GM18498 (cell line): ENCODE measurements at regions not wholly inside any gene's neighbourhood (a gene's known extent, or its start where the extent isn't known, plus 50 kb on each side); places are given as distances from the start of the nearest gene placed in this dataset.
"Not testable (repeated sequence)": the region's sequence is repeated elsewhere in the genome, so short reads cannot be mapped to it uniquely, and the experiment has no call there.

Experiments used
- ATAC-seq: cut with Tn5 transposase; IDR thresholded peaks from one replicate; pipeline ENCODE4 v1.9.1; 2021; ENCODE audit warnings: mild to moderate bottlenecking, moderate library complexity; ENCODE audit not compliant: unreplicated experiment

GRCh38 chr2:241981076-241981700 is 111.7 kb downstream of the RTP5 start:
- ATAC-seq, result no peak

GRCh38 chr2:241982706-241983570 is 113.4 kb downstream of the RTP5 start:
- no peak for ATAC-seq

DNA sequence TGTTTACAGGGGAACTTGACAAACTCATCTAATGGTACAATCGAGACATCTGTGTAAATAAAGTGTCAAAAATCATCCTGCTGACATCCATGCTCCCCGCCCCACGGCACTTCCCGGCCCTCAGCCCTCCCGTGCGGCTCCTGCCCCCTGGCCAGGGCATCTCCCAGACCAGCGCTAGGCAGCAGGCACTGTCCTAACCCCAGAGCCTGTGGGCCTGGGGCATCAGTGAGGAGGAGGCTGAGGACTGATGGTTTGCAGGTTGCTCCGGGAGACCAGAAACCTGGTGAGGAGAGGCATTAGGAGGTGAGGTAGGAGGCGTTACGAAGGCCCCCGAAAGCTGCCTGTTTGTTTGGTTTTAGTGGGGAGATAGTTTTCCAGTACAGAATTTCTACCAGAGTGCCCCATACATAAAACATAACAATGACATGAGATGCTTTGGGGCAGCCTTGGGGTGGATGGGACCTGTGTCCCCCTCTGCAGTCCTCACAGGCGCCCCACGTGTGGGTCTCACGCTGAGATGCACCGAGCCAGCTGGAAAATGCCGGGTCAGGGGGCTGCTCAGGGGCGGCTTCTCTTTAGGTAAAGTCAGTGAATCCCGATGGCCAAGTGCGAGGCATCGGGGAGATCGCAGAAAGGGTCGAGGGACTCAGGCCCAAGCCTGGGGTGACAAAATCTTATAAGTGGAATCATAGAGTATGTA is 114.2 kb downstream of the RTP5 start:
- ATAC-seq, result no peak

- no peak for ATAC-seq
Observed at GRCh38 chr2:241984271-241984655, 114.7 kb downstream of the RTP5 start.

DNA sequence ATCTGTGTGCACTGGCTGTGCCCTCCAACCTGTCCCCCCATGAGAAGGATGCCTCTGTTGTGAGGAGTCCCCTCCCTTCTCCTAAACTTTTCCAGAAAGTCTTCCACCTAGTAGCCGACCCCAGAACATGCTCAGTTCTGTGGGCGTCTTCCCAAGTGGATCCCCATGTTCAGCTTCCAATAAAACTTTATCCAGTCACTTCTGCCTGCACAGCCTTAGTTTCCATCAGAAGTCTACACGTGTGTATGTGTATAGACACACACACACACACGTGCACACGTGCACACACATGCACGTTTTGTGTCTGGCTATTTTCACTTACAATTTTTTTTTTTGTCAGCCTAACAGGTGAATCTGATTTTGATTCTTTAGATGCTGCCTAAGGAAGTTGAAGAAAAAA is 115.1 kb downstream of the RTP5 start:
- no peak for ATAC-seq

DNA sequence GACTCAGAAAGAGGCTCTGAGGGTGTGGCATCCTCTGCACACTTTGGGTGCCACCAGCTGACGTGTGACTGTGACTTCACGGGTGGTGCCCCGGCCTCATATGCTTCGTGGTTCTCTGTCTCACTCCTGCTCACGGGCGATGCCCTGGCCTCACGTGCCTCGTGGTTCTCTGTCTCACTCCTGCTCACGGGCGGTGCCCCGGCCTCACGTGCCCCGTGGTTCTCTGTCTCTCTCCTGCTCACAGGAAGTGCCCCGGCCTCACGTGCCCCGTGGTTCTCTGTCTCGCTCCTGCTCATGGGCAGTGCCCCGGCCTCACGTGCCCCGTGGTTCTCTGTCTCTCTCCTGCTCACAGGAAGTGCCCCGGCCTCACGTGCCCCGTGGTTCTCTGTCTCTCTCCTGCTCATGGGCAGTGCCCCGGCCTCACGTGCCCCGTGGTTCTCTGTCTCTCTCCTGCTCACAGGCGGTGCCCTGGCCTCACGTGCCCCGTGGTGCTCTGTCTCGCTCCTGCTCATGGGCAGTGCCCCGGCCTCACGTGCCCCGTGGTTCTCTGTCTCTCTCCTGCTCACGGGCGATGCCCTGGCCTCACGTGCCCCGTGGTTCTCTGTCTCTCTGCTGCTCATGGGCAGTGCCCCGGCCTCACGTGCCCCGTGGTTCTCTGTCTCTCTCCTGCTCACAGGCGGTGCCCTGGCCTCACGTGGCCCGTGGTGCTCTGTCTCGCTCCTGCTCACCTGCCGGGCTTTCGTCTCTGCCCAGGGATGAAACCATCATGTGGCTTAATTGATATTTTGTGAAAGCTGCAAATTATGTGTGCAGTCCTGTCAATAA is 115.8 kb downstream of the RTP5 start:
- ATAC-seq, result not testable (repeated sequence)

DNA sequence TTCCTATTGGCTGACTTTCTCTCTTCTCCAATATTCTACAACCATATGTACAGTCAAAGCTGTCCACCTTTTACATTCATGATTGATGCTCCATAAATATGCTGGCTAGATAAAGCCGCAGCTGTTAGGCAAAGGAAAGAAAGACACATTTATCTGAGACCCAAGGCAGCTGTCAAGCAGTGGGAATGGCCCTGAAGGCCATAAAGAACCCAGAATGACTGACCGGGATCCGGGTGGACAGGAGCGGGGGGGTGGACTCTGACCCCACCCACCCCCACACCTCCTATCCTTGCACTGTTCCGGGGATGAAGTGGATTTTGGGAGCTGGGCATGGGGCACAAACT is 116.4 kb downstream of the RTP5 start:
- ATAC-seq, result no peak

DNA sequence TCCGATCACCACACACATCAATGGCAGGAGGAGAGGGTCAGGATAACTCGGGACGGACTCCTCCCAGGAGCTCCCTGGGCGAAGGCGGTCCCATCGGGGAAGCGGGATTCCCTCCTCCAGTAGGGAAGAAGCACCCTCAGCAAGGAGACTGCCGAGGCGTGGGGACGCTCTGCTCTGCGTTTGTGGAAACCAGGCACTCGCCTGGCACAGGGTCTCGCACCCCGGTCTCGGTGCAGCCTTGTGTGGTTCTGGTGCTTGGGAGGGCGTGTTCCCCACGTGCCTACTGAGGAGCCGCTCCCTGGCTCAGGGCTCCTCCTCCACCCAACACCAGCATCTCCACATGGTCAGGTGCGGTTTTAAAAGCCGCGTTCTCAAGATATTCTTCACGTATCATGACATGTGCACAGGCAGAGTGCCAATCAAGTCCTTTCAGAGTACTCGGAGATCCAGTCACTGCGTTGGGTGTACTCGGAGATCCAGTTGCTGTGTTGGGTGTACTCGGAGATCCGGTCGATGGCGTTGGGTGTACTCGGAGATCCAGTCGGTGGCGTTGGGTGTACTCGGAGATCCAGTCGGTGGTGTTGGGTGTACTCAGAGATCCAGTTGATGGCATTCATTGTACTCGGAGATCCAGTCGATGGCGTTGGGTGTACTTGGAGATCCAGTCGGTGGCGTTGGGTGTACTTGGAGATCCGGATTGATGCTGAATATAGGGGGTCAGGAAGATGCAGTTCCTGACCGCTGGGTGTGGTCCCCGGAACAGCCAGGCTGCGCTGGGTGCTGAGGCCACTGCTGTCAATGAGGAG is 117.5 kb downstream of the RTP5 start:
- ATAC-seq, result no peak

DNA sequence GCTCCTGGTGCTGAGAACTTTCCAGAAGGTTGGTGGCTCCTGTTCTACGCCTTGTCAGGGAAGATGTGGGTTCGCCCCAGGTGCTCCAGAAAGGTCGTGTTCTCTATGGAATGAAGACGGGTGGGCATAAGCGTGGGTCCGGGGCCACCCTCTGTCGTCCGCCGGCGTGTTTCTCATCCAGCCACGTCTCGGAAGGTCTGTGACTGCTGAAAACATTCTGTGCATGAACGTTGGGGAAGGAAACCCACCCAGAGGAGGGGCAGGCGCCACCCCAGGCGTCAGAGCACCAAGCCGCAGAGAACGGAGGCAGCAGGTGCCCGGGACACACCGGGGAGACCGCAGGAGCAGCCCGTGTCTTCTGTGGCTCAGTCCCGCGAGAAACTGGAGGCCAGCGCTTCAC is 118.2 kb downstream of the RTP5 start:
- no peak for ATAC-seq

DNA sequence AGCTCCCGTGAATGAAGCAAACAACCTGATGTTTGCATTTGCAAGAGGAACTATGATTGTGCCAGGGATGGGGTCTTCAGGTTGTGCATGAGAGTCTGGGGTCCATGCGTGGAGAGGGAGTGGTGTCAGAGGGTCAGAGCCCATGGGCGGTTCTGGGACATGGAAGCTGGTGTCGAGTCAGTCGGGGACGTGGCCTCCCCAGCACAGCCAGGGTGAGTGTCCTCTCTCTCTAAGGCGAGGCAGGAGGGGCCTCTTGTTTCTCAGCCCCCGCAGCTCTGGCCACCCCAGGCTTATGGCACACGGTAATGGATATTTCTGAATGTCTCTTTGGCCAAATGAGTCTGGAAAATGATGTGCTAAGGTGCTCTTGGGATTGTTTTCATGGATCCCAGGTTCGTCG is 118.6 kb downstream of the RTP5 start:
- no peak for ATAC-seq

DNA sequence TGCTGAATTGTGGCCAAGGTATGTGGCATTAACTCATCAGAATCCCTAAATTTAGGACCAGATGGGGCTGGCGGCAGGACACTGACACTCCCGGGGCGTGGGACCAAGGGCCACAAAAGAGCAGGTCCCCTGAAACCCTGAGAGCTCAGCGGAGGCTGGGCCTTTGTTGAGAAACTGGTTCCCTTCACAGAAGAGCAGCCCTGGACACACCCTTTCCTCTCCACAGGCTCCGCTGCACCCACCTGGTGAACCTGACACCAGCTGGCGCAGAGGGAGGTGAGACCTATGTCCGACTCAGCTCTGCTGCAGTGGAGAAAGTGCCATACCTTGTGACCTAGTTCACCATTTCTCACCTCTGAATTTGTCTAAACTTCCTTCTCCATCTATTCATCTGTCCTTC is 119.5 kb downstream of the RTP5 start:
- no peak for ATAC-seq

- ATAC-seq, result no peak
Observed at GRCh38 chr2:241990466-241990865, 120.9 kb downstream of the RTP5 start.

DNA sequence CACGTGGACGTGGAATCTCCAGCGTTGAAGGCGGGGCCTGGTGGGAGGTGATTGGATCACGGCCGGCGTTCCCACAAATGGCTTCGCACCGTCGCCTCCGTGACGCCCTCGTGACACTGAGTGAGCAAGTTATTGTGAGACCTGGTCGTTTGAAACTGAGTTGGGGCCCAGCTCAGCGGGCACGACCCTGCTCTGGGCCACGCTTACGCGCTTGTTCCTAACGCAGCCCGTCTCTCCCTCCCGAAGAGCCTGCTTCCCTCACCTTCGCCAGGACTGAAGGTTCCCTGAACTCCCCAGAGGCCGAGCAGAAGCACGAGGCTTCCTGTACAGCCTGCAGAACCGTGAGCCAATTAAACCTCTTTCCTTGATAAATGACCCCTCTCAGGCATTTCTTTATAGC is 121.8 kb downstream of the RTP5 start:
- ATAC-seq, result no peak

DNA sequence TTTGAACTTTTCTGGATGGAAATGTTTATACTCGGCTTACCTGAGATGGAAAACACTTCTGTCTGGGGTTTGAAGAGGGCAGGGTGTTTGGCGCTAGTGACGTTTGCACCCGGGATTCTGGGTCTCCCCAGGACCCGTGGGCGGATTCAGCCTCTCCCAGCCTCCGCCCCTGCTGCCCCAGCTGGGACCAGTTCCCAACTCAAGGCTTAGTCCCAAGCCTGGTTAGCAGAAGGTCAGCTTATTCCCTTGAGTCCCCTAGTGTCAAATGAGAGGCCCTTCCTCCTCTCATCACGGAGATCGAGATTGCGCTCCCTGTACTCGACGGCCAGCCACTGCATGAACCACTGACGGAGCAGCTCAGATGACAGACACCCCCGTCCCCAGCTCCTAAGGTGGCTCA is 123.2 kb downstream of the RTP5 start:
- ATAC-seq, result no peak

DNA sequence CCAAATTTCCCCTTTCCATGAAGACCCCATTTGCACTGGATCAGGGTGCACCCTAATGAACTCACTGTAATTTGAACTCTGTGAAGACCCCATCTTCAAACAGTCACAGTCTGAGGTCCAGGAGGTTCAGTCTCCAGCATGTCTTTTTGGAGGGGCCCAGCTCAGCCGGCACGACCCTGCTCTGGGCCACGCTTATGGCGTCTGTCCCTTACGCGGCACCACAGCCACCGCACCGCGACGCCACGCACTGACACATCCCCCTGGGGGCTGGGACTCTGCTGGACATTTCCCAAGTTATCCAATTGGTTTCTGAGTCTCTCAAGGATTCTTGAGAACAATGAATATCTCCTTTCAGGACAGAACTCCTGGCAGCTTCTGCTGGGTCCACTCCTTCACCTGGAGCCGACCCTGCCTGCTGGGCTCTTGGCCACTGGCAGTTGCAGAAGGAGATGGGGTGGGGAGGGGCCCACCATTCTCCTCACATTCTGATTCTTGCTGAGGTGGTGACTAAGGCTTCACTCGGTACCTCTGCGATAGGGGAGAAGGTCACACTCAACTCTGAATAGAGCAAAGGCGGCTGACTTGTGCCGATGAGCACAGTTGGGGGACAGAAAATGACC is 124.0 kb downstream of the RTP5 start:
- ATAC-seq, result no peak

GRCh38 chr2:241994086-241994485 is 124.6 kb downstream of the RTP5 start:
- ATAC-seq, result no peak

- ATAC-seq, result no peak
Observed at GRCh38 chr2:241994556-241995213, 125.2 kb downstream of the RTP5 start.

GRCh38 chr2:241996100-241996499 is 126.6 kb downstream of the RTP5 start:
- no peak for ATAC-seq

DNA sequence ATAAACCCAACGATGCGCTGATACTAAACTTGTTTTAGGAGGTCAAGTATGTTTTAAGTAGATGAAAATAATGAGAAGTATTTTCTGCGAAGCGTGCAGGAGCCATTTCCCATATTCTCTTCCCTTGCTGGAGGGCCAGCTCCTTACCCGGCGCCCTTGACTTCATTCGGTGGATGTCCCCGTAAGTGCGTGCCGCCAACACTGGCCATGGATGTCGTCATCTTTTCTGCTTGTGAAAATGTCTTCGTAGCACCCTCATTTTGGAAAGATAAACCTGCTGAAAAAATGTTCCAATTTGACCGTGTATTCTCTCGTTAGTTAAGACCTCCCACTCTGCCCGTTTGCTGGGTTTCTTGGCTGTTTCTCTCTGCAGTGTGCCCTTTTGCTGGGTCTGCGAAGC is 127.5 kb downstream of the RTP5 start:
- no peak for ATAC-seq
